GM12878 (cell line): ENCODE measurements at regions not wholly inside any gene's neighbourhood (a gene's known extent, or its start where the extent isn't known, plus 50 kb on each side); places are given as distances from the start of the nearest gene placed in this dataset.

ENCODE experiments used
- ATAC-seq: fragments of 200-7000 bp; cut with Tn5 transposase; 3 replicates; pipeline ENCODE4 v1.9.1; 2020; ENCODE audit warnings: mild to moderate bottlenecking, moderate library complexity
- BruUV-seq: library from RNA; stranded (reverse); fragments of 400-500 nt; replicated peaks from 2 replicates; lab custom pipeline; 2021; lab: Mats Ljungman, UMichigan
- CTCF ChIA-PET: fragments of 300-600 bp; sonication (Branson Sonifier 250); formaldehyde crosslinking; extraction: SDS; loops from one replicate; lab custom pipeline; 2021; ENCODE audit warnings: inconsistent platforms; lab: Yijun Ruan, JAX
- POLR2A ChIA-PET: fragments of 350-600 bp; formaldehyde crosslinking; extraction: SDS; loops from one replicate; lab custom pipeline; 2021; ENCODE audit warnings: inconsistent platforms; lab: Charles Lee
- RAD21 ChIA-PET: fragments of 300-600 bp; sonication (Branson Sonifier 250); formaldehyde crosslinking; loops from one replicate; lab custom pipeline; 2023; ENCODE audit warnings: antibody characterized with exemption; ENCODE audit not compliant: unreplicated experiment; lab: Charles Lee
- SMC1A ChIA-PET: fragments of 300-600 bp; sonication (Branson Sonifier 250); formaldehyde crosslinking; loops from one replicate; lab custom pipeline; 2023; ENCODE audit not compliant: unreplicated experiment, uncharacterized antibody; lab: Charles Lee
- DNase-seq: peaks from one replicate; pipeline ENCODE4 v3.0.0-alpha.2; 2011; ENCODE audit warnings: low read depth, low spot score
- FAIRE-seq: peaks from 3 replicates; lab custom pipeline; 2011; peaks lifted over from hg19 to GRCh38; lab: Jason Lieb, UNC
- H2AFZ ChIP-seq: 2 replicates; pipeline ENCODE4 v1.6.0; 2011; ENCODE audit warnings: low read depth, low read length, control low read depth; ENCODE audit not compliant: control insufficient read depth
- H3K27ac ChIP-seq: 2 replicates; pipeline ENCODE4 v1.5.1; 2011; ENCODE audit warnings: control low read depth; ENCODE audit not compliant: control insufficient read depth, insufficient read depth
- H3K27me3 ChIP-seq, 2 experiments: replicated peaks in 1 of 2; 2 replicates each; pipeline versions ENCODE4 v1.6.0 to v1.6.1; 2011; ENCODE audit warnings: low read length in 1 of 2; ENCODE audit not compliant: control insufficient read depth in 2 of 2, insufficient read depth in 2 of 2
- H3K36me3 ChIP-seq, 2 experiments: 2 replicates each; pipeline ENCODE4 v1.5.1; 2011; ENCODE audit warnings: low read length in 1 of 2; ENCODE audit not compliant: control insufficient read depth in 2 of 2, insufficient read depth in 2 of 2
- H3K4me1 ChIP-seq: 2 replicates; pipeline ENCODE4 v1.6.1; 2011; ENCODE audit warnings: mild to moderate bottlenecking, low read length, moderate library complexity, mixed read lengths; ENCODE audit not compliant: control insufficient read depth, insufficient read depth
- H3K4me2 ChIP-seq: 2 replicates; pipeline ENCODE4 v1.6.0; 2011; ENCODE audit warnings: control low read depth; ENCODE audit not compliant: control insufficient read depth, insufficient read depth
- H3K4me3 ChIP-seq: fragments of 200-600 bp; sonication (generic); 2 replicates; pipeline ENCODE4 v1.5.1; 2016
- H3K79me2 ChIP-seq: 2 replicates; pipeline ENCODE4 v1.6.0; 2011; ENCODE audit warnings: low read length; ENCODE audit not compliant: control insufficient read depth, insufficient read depth
- H3K9ac ChIP-seq: 2 replicates; pipeline ENCODE4 v1.8.0; 2011; ENCODE audit warnings: low read length, control low read depth, mixed read lengths; ENCODE audit not compliant: control insufficient read depth, insufficient read depth
- H3K9me3 ChIP-seq: replicated peaks from 3 replicates; pipeline ENCODE4 v1.5.1; 2011; ENCODE audit warnings: mild to moderate bottlenecking, low read length; ENCODE audit not compliant: control insufficient read depth, insufficient read depth
- H4K20me1 ChIP-seq: 2 replicates; pipeline ENCODE4 v1.6.0; 2011; ENCODE audit not compliant: control insufficient read depth, insufficient read depth
- ATF7 ChIP-seq: fragments of 450-650 bp; IDR thresholded peaks from 2 replicates; pipeline ENCODE4 v1.6.1; 2016; ENCODE audit warnings: low read depth, mild to moderate bottlenecking
- BCL11A ChIP-seq: IDR thresholded peaks from 2 replicates; pipeline ENCODE4 v1.6.1; 2011; ENCODE audit warnings: low read depth, low read length
- BCLAF1 ChIP-seq: fragments of 450-650 bp; IDR thresholded peaks from 2 replicates; pipeline ENCODE4 v1.6.1; 2017; ENCODE audit warnings: antibody characterized with exemption, mild to moderate bottlenecking, moderate library complexity
- EGR1 ChIP-seq, 2 experiments: IDR thresholded peaks; 1 replicate in 1 of 2; 2 replicates in 1 of 2; pipeline ENCODE4 v1.6.1; 2011 to 2012; ENCODE audit warnings: low read depth in 2 of 2, low read length in 2 of 2, borderline replicate concordance in 1 of 2, mild to moderate bottlenecking in 1 of 2, moderate library complexity in 1 of 2
- IKZF2 ChIP-seq, 2 experiments: fragments of 450-650 bp; IDR thresholded peaks; 2 replicates each; pipeline ENCODE4 v1.6.1; 2017; ENCODE audit warnings: mild to moderate bottlenecking in 2 of 2, moderate library complexity in 2 of 2
- KAT2A ChIP-seq: conservative IDR thresholded peaks from 2 replicates; pipeline ENCODE4 v1.6.1; 2011; ENCODE audit warnings: low read depth, low read length; ENCODE audit not compliant: control insufficient read depth
- MYB ChIP-seq: fragments of 150-350 bp; IDR thresholded peaks from 2 replicates; pipeline ENCODE4 v1.6.1; 2014; ENCODE audit warnings: mild to moderate bottlenecking, low read depth, low read length, borderline replicate concordance
- NBN ChIP-seq: fragments of 450-650 bp; IDR thresholded peaks from 2 replicates; pipeline ENCODE4 v1.6.1; 2016
- PAX5 ChIP-seq: IDR thresholded peaks from 2 replicates; pipeline ENCODE4 v1.6.1; 2011; ENCODE audit warnings: low read depth, low read length, borderline replicate concordance
- POLR2AphosphoS2 ChIP-seq: IDR thresholded peaks from 2 replicates; pipeline ENCODE4 v1.6.1; 2011; ENCODE audit warnings: low read depth, mild to moderate bottlenecking, low read length, improper control_type of control experiment, moderate library complexity
- SKIL ChIP-seq: fragments of 450-650 bp; IDR thresholded peaks from 2 replicates; pipeline ENCODE4 v1.6.1; 2017; ENCODE audit warnings: mild to moderate bottlenecking, low read depth, inconsistent platforms; ENCODE audit not compliant: poor library complexity, severe bottlenecking
- TCF7 ChIP-seq: IDR thresholded peaks from 2 replicates; pipeline ENCODE4 v1.6.1; 2014; ENCODE audit warnings: antibody characterized with exemption, borderline replicate concordance
- WGBS: methylation state at CpG from one replicate; pipeline ENCODE4 v1.1.6; 2016; ENCODE audit warnings: low lambda C conversion rate; ENCODE audit not compliant: insufficient replicate concordance, insufficient coverage; ENCODE audit errors: missing lambda C conversion rate; 5-methylcytosine and 5-hydroxymethylcytosine counted together
- in situ Hi-C: fragments of 300-500 bp; cut with MboI; formaldehyde crosslinking; loops from 9 replicates; pipeline ENCODE4 v1.14.3; 2018; ENCODE audit warnings: mixed read lengths
- intact Hi-C: fragments of 100-400 bp; cut with micrococcal nuclease; formaldehyde crosslinking; loops from one replicate; pipeline ENCODE4 v1.14.2; 2022; ENCODE audit not compliant: unreplicated experiment

- intact Hi-C loops = no loop called here
- H3K27ac ChIP-seq = no peak overlapping the region
- no peak overlapping the region for H3K4me2 ChIP-seq
- CTCF ChIA-PET = no interaction called here
- H3K27me3 ChIP-seq = no peaks in the 10 kb centered on the region
- H4K20me1 ChIP-seq = no peaks in the 10 kb centered on the region
- no peak overlapping the region for H3K4me3 ChIP-seq
- in situ Hi-C loops = no loop called here
- RAD21 ChIA-PET = no interaction called here
- no peak overlapping the region for H2AFZ ChIP-seq
- no peak for TF ChIP-seq IKZF2 (IDR thresholded peaks at IDR 0.05)
- TF ChIP-seq KAT2A = no peak
- TF ChIP-seq SKIL = no peak
- no peak for TF ChIP-seq TCF7
- TF ChIP-seq POLR2AphosphoS2 = no peak
- no peaks in the 10 kb centered on the region for H3K36me3 ChIP-seq
- DNase-seq = no peak
- BruUV-seq = no TSS peak
- POLR2A ChIA-PET = no interaction called here
- H3K4me1 ChIP-seq = no peaks in the 10 kb centered on the region
- SMC1A ChIA-PET = interaction anchor here (1.1 kb wide), 1 partner anchor 14 kb away, joined by 3 read pairs; no protein-coding TSS in a partner anchor
- no peak for ATAC-seq
- H3K9me3 ChIP-seq = no peaks in the 10 kb centered on the region
- no peak overlapping the region for H3K9ac ChIP-seq
- WGBS = 28% methylated on average over 6 of the region's 6 CpGs
- H3K79me2 ChIP-seq = no peaks in the 10 kb centered on the region
- no peak for FAIRE-seq
Measured at GRCh38 chr18:60943297-60943696, 389.9 kb upstream of the CDH20 start.

- no peak for ATAC-seq
- intact Hi-C loops = no loop called here
- TF ChIP-seq SKIL (no peak), NBN (no peak), EGR1 (IDR thresholded peaks at IDR 0.05; ENCODE audit: borderline replicate concordance in 1 of 2, low read depth in 2 of 2, low read length in 2 of 2) (no peak), PAX5 (no peak), ATF7 (no peak), MYB (no peak), BCLAF1 (no peak), BCL11A (no peak)
Measured at GRCh38 chr18:60950634-60951033, 382.6 kb upstream of the CDH20 start.

More at GRCh38 chr18:60950634-60951033, 382.6 kb upstream of the CDH20 start:
- 0% methylated on average over 2 of the region's 2 CpGs for WGBS
- SMC1A ChIA-PET = no interaction called here
- DNase-seq (no peak), FAIRE-seq (no peak)
- in situ Hi-C loops = no loop called here
- H3K79me2 ChIP-seq = no peaks in the 10 kb centered on the region
- no peak overlapping the region for H3K9ac ChIP-seq
- no peaks in the 10 kb centered on the region for H3K4me1 ChIP-seq
- H3K27ac ChIP-seq = no peak overlapping the region
- POLR2A ChIA-PET = no interaction called here
- no peaks in the 10 kb centered on the region for H4K20me1 ChIP-seq
- H3K27me3 ChIP-seq = no peaks in the 10 kb centered on the region
- H3K4me2 ChIP-seq = no peak overlapping the region
- CTCF ChIA-PET = no interaction called here
- H3K9me3 ChIP-seq = no peaks in the 10 kb centered on the region
- H3K4me3 ChIP-seq = no peak overlapping the region
- H2AFZ ChIP-seq = no peak overlapping the region
- BruUV-seq = no TSS peak
- RAD21 ChIA-PET = no interaction called here
- no peaks in the 10 kb centered on the region for H3K36me3 ChIP-seq
